Endodermal cell (in vitro differentiated cells): ENCODE measurements at regions not wholly inside any gene's neighbourhood (a gene's known extent, or its start where the extent isn't known, plus 50 kb on each side); places are given as distances from the start of the nearest gene placed in this dataset.

ENCODE experiments used
- DNase-seq: peaks from one replicate; pipeline ENCODE4 v3.0.0-alpha.2; 2017
- H3K27ac ChIP-seq: 2 replicates; pipeline ENCODE4 v1.5.1; 2013; ENCODE audit warnings: mild to moderate bottlenecking, low read depth, low read length, moderate library complexity
- H3K27me3 ChIP-seq: 2 replicates; pipeline ENCODE4 v1.6.1; 2013; ENCODE audit warnings: mild to moderate bottlenecking, low read length, moderate library complexity; ENCODE audit not compliant: insufficient read depth, control insufficient read depth, poor library complexity, severe bottlenecking
- H3K36me3 ChIP-seq: 2 replicates; pipeline ENCODE4 v1.7.0; 2013; ENCODE audit warnings: mild to moderate bottlenecking, low read length, moderate library complexity; ENCODE audit not compliant: control insufficient read depth, insufficient read depth
- H3K4me1 ChIP-seq: one replicate; pipeline ENCODE4 v1.7.0; 2013; ENCODE audit warnings: low read length; ENCODE audit not compliant: control insufficient read depth, insufficient read depth
- H3K4me3 ChIP-seq: 2 replicates; pipeline ENCODE4 v1.5.1; 2013; ENCODE audit warnings: mild to moderate bottlenecking, low read length, moderate library complexity
- H3K9ac ChIP-seq: 2 replicates; pipeline ENCODE4 v1.6.1; 2013; ENCODE audit warnings: mild to moderate bottlenecking, low read length, moderate library complexity; ENCODE audit not compliant: poor library complexity, severe bottlenecking; ENCODE audit errors: extremely low read depth
- H3K9me3 ChIP-seq: 2 replicates; pipeline ENCODE4 v1.6.1; 2013; ENCODE audit warnings: mild to moderate bottlenecking, low read length, moderate library complexity; ENCODE audit not compliant: control insufficient read depth
- H3K27ac Mint-ChIP-seq: 2 replicates; pipeline ENCODE4 v1.8.0; 2020; ENCODE audit warnings: mixed read lengths
- H3K27me3 Mint-ChIP-seq: 2 replicates; pipeline ENCODE4 v1.8.0; 2021; ENCODE audit warnings: mild to moderate bottlenecking, mixed read lengths; ENCODE audit not compliant: insufficient read depth
- H3K36me3 Mint-ChIP-seq: 2 replicates; pipeline ENCODE4 v1.8.0; 2020; ENCODE audit warnings: low read depth, mixed read lengths
- H3K4me1 Mint-ChIP-seq: 2 replicates; pipeline ENCODE4 v1.8.0; 2020; ENCODE audit warnings: mixed read lengths
- H3K4me3 Mint-ChIP-seq: 2 replicates; pipeline ENCODE4 v1.8.0; 2020; ENCODE audit warnings: mild to moderate bottlenecking, moderate library complexity, mixed read lengths
- H3K9me3 Mint-ChIP-seq: 2 replicates; pipeline ENCODE4 v1.8.0; 2020; ENCODE audit warnings: mild to moderate bottlenecking, mixed read lengths
- WGBS, 2 experiments: methylation state at CpG; one replicate each; pipeline versions ENCODE4 v1.1.5 to v1.1.7; 2013; ENCODE audit warnings: missing lambda C conversion rate in 2 of 2, mixed read lengths in 1 of 2; ENCODE audit not compliant: insufficient coverage in 1 of 2, insufficient read length in 1 of 2; 5-methylcytosine and 5-hydroxymethylcytosine counted together
- TF ChIP-seq, protein P1 (sequence below): fragments of 200-600 bp; sonication (generic); conservative IDR thresholded peaks from 2 replicates; pipeline ENCODE4 v1.5.0; 2021; ENCODE audit warnings: antibody characterized with exemption, mild to moderate bottlenecking

- H3K27ac Mint-ChIP-seq = no peak overlapping the region
- no peaks in the 10 kb centered on the region for H3K36me3 Mint-ChIP-seq
- DNase-seq = peak; percentile 40
- Histone ChIP-seq H3K9me3 (no peaks in the 10 kb centered on the region), H3K9ac (no peak overlapping the region), H3K36me3 (no peaks in the 10 kb centered on the region), H3K4me3 (no peak overlapping the region), H3K27me3 (no peaks in the 10 kb centered on the region), H3K4me1 (no peaks in the 10 kb centered on the region), H3K27ac (no peak overlapping the region)
- TF ChIP-seq, protein P1, sequence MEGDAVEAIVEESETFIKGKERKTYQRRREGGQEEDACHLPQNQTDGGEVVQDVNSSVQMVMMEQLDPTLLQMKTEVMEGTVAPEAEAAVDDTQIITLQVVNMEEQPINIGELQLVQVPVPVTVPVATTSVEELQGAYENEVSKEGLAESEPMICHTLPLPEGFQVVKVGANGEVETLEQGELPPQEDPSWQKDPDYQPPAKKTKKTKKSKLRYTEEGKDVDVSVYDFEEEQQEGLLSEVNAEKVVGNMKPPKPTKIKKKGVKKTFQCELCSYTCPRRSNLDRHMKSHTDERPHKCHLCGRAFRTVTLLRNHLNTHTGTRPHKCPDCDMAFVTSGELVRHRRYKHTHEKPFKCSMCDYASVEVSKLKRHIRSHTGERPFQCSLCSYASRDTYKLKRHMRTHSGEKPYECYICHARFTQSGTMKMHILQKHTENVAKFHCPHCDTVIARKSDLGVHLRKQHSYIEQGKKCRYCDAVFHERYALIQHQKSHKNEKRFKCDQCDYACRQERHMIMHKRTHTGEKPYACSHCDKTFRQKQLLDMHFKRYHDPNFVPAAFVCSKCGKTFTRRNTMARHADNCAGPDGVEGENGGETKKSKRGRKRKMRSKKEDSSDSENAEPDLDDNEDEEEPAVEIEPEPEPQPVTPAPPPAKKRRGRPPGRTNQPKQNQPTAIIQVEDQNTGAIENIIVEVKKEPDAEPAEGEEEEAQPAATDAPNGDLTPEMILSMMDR = no peak
- H3K9me3 Mint-ChIP-seq = no peaks in the 10 kb centered on the region
- H3K27me3 Mint-ChIP-seq = no peaks in the 10 kb centered on the region
- WGBS, 2 experiments = 87 to 100% methylated on average over 1 to 9 of the region's 9 CpGs
- peaks cover 8% of the 10 kb centered on the region for H3K4me1 Mint-ChIP-seq
- H3K4me3 Mint-ChIP-seq = no peak overlapping the region
Observed at GRCh38 chr14:104284107-104284592, 145.8 kb downstream of the KIF26A start.

DNA sequence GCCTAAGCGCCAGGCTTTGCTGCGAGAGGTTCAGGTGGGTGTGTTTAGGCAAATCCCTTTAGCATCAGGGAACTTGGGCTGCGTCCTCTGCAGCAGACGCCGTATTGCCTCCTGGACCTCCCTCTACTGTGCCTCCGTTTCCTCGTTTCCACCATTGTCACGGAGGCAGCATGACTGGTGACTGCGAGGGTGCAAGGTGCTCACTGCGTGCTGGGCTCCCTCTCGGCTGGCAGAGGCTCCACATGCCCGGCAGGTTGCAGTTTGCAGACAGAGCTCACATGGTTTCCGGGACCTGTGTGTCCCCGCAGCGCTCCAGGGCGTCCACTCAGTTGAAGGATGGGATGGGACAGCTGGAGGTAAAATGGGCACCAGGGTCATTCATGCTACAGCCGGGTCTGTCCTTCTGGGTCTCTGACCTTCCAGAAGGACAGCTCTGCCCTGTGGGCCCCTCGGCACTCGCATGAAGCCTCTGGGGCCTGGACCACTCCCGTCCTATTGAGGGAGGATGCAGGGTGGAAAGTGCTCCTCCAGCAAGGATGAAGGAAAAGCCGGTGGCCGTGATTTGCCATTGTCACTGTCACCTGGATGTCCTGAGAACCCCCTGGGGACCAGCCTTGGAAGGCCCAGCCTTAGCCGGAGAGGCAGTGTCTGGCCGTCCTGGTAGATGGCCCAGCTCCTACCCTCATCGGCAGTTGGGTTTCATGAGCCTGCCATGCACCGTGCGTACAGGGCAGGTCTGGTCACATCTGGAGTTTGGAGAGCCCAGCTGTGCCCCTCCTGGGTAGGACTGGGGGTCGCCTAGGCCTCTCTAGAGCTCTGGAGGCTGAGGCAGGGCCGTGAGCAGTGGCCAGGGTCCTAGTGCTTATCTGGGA lies 146.5 kb downstream of the KIF26A start:
- Mint-ChIP-seq H3K27ac (no peak overlapping the region), H3K27me3 (no peaks in the 10 kb centered on the region), H3K36me3 (no peaks in the 10 kb centered on the region), H3K9me3 (peaks cover 3% of the 10 kb centered on the region), H3K4me1 (peaks cover 8% of the 10 kb centered on the region), H3K4me3 (no peak overlapping the region)
- H3K36me3 ChIP-seq = no peaks in the 10 kb centered on the region
- H3K9me3 ChIP-seq = no peaks in the 10 kb centered on the region
- H3K27ac ChIP-seq = no peak overlapping the region
- H3K9ac ChIP-seq = no peak overlapping the region
- TF ChIP-seq, protein P1 = no peak
- H3K4me3 ChIP-seq = no peak overlapping the region
- no peaks in the 10 kb centered on the region for H3K27me3 ChIP-seq
- H3K4me1 ChIP-seq = no peaks in the 10 kb centered on the region
- peak; percentile 33 for DNase-seq
- 85% methylated on average over 27 to 29 of the region's 29 CpGs for WGBS, 2 experiments

DNA sequence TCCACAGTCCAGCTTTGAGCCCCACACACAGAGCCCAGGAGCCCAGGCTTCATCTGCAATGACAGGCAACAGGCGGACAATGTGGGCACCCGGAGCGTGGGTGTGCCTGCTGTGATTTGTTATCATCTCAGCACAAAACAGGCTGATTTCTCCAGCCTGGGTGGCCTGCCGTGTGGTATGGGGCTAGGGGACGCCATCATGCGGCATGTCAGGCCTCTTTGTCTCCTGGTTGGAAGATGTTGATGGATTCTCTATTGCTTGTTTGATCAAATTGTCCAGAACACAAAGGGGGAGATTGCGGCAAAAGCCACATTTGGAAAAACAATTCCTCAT lies 147.1 kb downstream of the KIF26A start:
- Histone ChIP-seq H3K9me3 (no peaks in the 10 kb centered on the region), H3K4me3 (no peak overlapping the region), H3K27me3 (no peaks in the 10 kb centered on the region), H3K36me3 (no peaks in the 10 kb centered on the region), H3K9ac (no peak overlapping the region), H3K27ac (no peak overlapping the region), H3K4me1 (no peaks in the 10 kb centered on the region)
- no peaks in the 10 kb centered on the region for H3K36me3 Mint-ChIP-seq
- peaks cover 3% of the 10 kb centered on the region for H3K9me3 Mint-ChIP-seq
- WGBS, 2 experiments = 64 to 84% methylated on average over 4 to 7 of the region's 7 CpGs
- DNase-seq = peak; percentile 34
- no peak overlapping the region for H3K27ac Mint-ChIP-seq
- no peak overlapping the region for H3K4me3 Mint-ChIP-seq
- no peaks in the 10 kb centered on the region for H3K27me3 Mint-ChIP-seq
- H3K4me1 Mint-ChIP-seq = peaks cover 11% of the 10 kb centered on the region
- TF ChIP-seq, protein P1 = no peak
